ENCODE measurements at regions not wholly inside any gene's neighbourhood (a gene's known extent, or its start where the extent isn't known, plus 50 kb on each side); places are given as distances from the start of the nearest gene placed in this dataset.
"Not testable (repeated sequence)": the region's sequence is repeated elsewhere in the genome, so short reads cannot be mapped to it uniquely, and the experiment has no call there.

DNA sequence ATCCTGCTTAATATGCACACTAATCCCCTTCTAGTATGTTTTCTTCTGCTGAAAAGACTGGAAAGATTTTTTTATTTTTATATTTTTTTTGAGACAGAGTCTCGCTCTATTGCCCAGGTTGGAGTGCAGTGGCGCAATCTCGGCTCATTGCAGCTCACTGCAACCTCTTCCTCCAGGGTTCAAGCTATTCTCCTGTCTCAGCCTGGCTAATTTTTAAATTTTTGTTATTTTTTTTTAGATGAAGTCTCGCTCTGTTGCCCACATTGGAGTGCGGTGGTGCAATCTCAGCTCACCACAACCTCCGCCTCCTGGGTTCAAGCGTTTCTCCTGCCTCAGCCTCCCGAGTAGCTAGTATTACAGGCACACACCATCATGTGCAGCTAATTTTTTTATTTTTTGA, 1261.4 kb upstream of the ADGRL2 start:
- not testable (repeated sequence) for DNase-seq (ENCODE audit: low read depth in 1 of 2, low spot score in 2 of 2)
- 98% methylated on average over 8 of the region's 8 CpGs; no CpG with 5 or more reads in 1 of the 2 experiments for WGBS, 2 experiments (ENCODE audit: extremely low coverage in 1 of 2, insufficient coverage in 1 of 2, insufficient read length in 1 of 2, insufficient replicate concordance in 2 of 2, low coverage in 1 of 2, low lambda C conversion rate in 2 of 2, missing lambda C conversion rate in 1 of 2)

More for the DNA sequence above, 1261.4 kb upstream of the ADGRL2 start:
- H3K4me3 ChIP-seq (ENCODE audit: extremely low read depth in 1 of 4, insufficient read depth in 2 of 4, low read depth in 3 of 4, low read length in 4 of 4); H4K8ac ChIP-seq (ENCODE audit: extremely low read depth, insufficient read depth, low read length); FAIRE-seq; H2BK12ac ChIP-seq (ENCODE audit: low read depth, low read length); H2BK120ac ChIP-seq (replicated peaks; ENCODE audit: low read depth, low read length); H3K14ac ChIP-seq (ENCODE audit: insufficient read length); POLR2A ChIA-PET (ENCODE audit: partially characterized antibody); H4K91ac ChIP-seq (replicated peaks; ENCODE audit: insufficient read length, low read length); H3K23me2 ChIP-seq (ENCODE audit: low read depth, low read length); H3K9me3 ChIP-seq (ENCODE audit: insufficient read depth in 2 of 2, low read depth in 1 of 2, low read length in 1 of 2); H3K18ac ChIP-seq (ENCODE audit: extremely low read depth, low read length); H3K56ac ChIP-seq (replicated peaks; ENCODE audit: insufficient read length, low read depth, low read length); H4K5ac ChIP-seq (ENCODE audit: insufficient read length, low read depth, low read length); H3K36me3 ChIP-seq (ENCODE audit: control insufficient read depth in 2 of 4, insufficient read depth in 4 of 4, low read length in 3 of 4); H2AFZ ChIP-seq (ENCODE audit: low read length); H3K27ac ChIP-seq (ENCODE audit: low read depth, low read length); CTCF ChIA-PET (ENCODE audit: partially characterized antibody); H3K4ac ChIP-seq (replicated peaks; ENCODE audit: insufficient read length, low read depth, low read length); H2BK15ac ChIP-seq (ENCODE audit: low read length); H2BK5ac ChIP-seq (ENCODE audit: low read depth, low read length); H3K79me2 ChIP-seq (ENCODE audit: control insufficient read depth in 1 of 2, insufficient read depth in 2 of 2, low read length in 2 of 2); H3K4me2 ChIP-seq (ENCODE audit: insufficient read depth in 1 of 2, low read depth in 2 of 2, low read length in 2 of 2); H3K23ac ChIP-seq (ENCODE audit: insufficient read length); H2AK5ac ChIP-seq (ENCODE audit: low read depth, low read length); H2BK20ac ChIP-seq (ENCODE audit: low read length); H3K27me3 ChIP-seq (replicated peaks in 1 of 4; ENCODE audit: control insufficient read depth in 3 of 4, extremely low read depth in 1 of 4, insufficient read depth in 3 of 4, low read length in 3 of 4); H3K79me1 ChIP-seq (ENCODE audit: low read depth, low read length); H3K9ac ChIP-seq (replicated peaks in 1 of 4; ENCODE audit: extremely low read depth in 1 of 4, low read depth in 3 of 4, low read length in 3 of 4); H4K20me1 ChIP-seq (replicated peaks in 1 of 2; ENCODE audit: control insufficient read depth in 1 of 2, insufficient read depth in 2 of 2, low read length in 2 of 2): not testable (repeated sequence)
- H3K4me1 ChIP-seq (replicated peaks in 1 of 4; ENCODE audit: control insufficient read depth in 3 of 4, insufficient read depth in 4 of 4, low read length in 3 of 4): peaks cover 0 to 20% (median 4%) of the 10 kb centered on the region in 4 experiments; a peak in 3 of 7 replicates

All from H1 (cell line).